NCI-H2196 (cell line): ENCODE measurements at regions not wholly inside any gene's neighbourhood (a gene's known extent, or its start where the extent isn't known, plus 50 kb on each side); places are given as distances from the start of the nearest gene placed in this dataset.

Experiments used
- DNase-seq: peaks from one replicate; lab custom pipeline; 2025; ENCODE audit not compliant: unreplicated experiment; lab: John Stamatoyannopoulos, UW

DNA sequence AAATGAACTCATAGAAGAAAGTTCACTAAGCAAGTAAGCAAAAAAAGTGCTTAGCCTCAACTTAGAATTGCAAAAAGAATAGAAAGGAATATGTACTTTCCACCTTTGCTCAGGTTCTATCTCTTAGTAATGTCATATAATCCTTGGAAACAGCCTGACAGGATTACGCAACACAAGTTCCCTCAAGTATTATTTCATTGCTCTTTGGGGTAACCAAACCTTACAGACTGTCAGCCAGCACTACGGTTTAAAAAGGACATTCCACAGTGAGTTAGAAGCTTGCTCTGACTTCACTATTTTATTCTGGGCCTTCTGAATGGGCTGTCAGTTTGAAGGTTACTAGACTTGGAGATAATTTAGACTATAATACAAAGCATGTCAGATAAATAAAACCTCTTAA is 264.0 kb downstream of the ATXN7L3B start:
- DNase-seq, result no peak

DNA sequence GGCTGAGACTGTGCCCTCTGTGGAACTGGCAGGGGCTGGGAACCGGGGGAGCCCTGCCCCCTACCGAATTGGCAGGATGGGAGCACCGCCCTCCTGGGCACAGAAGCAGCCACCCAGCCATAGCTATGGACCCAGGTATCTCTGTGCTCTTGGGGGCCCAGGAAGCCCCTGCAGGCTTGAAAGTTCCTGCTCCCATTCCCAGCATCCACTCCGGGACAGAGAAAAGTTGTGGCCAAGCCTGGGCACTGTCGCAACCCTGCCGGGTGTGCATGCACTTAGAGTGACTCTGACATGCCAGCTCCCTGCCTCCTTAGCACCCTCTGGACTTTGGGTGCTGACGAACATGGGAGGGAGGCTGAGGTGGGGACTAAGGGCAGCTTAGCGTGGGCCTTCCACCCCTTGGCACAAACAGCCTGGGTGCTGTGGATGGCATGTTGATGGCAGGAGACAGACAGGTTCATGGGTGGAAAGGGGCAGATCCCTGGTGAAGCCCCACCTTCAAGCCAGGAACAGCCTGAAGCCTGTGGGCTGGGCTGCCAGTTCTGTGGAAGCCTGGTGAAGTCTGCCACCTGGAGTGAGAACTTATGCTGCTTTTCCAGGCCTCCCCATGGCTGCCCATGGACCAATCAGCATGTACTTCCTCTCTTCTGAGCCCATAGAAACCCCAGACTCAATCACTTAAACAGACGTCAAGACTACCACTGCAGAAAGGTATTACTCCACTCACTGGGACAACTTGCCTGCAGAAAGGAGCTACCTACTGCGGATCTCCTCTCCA is 279.0 kb downstream of the ATXN7L3B start:
- no peak for DNase-seq

DNA sequence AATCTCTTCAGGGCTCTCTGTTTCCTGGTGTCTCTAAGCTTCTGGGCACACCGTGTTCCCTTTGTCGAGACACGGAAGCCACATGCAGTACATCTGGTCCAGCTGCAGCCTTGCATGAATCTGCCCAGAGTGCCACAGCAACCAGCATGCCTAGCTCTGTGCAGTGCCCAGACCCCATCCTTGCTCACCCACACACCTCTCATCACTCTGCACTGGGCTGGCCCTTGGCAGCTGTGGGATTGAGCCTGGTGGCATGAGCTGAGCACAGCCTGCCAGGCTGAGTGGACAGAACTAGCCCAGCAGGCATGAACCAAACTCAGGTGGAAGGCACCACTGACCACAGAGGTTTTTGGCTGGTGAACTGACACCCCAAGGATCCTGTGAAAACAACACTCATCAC is 279.9 kb downstream of the ATXN7L3B start:
- DNase-seq, result no peak

GRCh38 chr12:74818412-74818811 is 280.8 kb downstream of the ATXN7L3B start:
- DNase-seq, result no peak

- DNase-seq, result no peak
These were observed 282.7 kb downstream of the ATXN7L3B start for GRCh38 chr12:74820324-74820723.

- no peak for DNase-seq
These were observed 298.9 kb downstream of the ATXN7L3B start for GRCh38 chr12:74836567-74836966.

GRCh38 chr12:74846116-74846515 is 308.5 kb downstream of the ATXN7L3B start:
- DNase-seq, result no peak

DNA sequence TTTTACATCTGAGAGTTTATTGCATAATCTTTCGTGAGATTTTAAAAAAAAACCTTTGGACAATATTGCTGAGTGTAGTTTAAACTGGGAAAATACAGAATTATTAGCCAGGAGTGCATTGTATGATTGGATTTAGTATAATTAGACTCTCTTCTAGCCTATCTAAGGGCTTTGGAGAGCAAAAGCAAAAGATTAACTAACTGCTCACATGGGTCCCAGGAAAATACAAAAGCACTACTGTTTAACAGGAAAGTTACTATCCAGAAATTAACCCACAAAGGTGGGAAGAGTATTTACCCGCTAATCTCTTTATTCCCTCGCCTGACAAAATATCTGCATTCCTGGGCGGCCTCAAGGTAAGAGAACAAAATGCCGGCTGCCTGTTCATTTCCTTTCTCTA is 309.5 kb downstream of the ATXN7L3B start:
- no peak for DNase-seq

GRCh38 chr12:74848006-74848405 is 310.4 kb downstream of the ATXN7L3B start:
- DNase-seq, result no peak

DNA sequence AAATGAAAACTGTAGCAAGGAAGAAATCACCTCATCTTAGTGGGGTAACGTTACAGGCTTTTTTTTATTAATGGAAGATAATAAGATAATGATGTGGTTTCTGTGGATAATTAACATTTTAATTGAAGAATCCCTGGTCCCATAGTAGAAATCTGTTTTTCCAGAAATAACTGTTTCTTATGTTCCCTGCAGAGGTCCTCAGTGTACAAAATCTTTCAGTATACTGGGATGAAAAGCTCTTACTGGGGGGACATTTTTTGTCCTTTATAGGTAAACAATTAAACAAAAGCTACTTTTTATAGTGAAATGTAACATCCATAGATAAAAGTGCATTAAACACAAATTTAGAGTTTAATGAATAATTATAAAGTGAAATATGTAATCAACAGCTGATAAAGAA is 312.2 kb downstream of the ATXN7L3B start:
- no peak for DNase-seq

GRCh38 chr12:74871817-74872216 is 334.2 kb downstream of the ATXN7L3B start:
- DNase-seq, result no peak

GRCh38 chr12:74885775-74886174 is 323.9 kb downstream of the KCNC2 start:
- DNase-seq, result no peak

DNA sequence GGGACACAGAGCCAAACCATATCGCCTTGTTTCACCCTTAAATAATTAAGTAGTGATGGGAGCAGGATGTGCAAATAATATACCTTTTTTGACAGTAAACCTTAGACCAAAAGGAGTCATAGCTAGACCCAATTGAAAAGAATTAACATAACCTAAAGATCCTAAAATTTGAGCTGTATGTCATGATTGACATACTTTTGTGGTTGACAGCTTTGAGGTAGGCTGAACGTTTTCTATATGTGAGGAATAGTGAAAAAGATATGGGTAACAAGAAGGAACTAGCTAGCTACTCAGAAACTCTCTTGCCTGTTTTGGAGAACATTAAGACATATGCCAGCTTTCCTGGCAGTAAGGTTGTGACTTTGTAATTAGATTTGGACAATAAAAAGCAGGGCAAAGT is 320.6 kb downstream of the KCNC2 start:
- DNase-seq, result no peak

DNA sequence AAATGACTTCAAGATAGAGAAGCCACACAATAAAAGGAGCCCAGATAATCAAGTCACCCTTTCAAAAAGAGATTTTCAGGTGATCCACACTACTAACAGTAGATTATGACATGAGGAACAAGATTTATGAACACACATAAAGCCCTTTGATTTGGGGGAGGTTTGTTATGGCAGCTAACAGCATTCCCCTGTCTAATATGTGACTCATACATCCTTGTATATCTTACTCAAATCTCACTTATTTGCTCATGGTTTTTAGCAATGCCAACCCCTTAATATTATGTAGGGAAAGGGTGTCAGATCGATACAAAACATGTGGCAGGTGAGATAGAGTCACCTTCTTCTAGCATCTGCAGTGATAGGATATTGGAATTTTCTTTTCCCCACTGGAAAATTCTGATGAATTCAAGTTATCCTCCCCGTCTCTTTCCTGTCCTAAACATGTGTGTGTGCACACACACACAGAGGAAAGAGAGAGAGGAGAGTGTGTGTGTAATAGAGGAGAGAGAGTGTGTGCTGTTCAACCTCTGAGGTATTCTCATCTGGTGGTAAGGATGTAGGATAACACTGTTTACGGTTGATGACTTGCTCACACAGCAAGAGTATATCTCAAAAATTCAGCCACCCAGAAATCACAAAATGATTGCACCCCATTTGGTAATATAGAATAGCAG is 319.9 kb downstream of the KCNC2 start:
- no peak for DNase-seq

GRCh38 chr12:74890237-74890599 is 319.4 kb downstream of the KCNC2 start:
- no peak for DNase-seq

DNA sequence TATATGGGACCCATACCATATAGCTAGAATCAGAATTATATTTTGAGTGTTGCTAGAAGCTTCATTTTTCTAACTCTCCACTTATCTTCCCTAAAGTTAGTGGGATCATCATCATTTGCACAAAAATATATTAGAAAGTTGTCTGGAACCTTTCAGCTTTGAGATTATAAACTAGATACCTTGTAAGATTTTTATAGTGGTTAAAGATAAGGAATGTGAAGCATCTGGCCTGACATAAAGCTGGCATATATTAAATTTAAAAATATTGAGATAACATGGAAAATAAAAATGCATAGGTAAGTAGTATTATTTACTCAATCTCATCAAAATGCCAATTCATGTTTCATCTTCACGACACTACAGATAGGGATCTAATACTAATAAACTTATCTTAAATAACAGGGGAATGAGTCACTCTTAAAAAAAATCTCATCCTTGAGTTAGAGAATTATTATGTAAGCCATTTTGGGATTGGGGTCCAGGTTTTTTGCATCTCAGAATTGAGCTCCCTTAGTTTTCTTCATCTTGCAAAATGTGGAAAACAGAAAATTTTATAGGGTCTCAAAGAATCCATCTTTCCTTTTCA is 318.5 kb downstream of the KCNC2 start:
- no peak for DNase-seq

DNA sequence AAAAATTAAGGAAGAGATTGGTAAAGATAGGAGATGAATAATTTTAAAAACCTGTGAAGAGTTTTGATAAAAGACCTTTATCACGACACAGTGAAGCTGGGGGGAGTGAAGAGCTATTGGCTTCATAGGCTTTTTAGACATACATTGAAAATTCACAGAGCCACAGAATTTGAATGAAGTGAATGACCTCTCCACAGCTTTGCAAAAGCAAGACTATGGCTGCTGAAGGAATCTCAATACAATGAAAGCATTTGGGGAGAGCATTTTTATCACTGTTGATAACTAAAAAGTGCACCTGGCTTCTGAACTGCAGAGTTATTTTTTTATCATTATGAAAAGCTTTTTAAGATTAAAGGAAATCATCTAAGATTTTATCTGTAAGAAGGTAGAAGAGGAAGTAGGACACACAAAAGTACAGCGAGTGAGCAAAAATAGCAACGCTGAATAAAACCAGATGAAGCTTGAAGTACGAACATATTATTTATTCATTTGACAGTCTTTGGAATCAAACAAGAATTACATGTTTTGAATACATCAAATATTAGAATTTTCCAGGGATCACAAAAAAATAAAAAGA is 317.5 kb downstream of the KCNC2 start:
- no peak for DNase-seq

DNA sequence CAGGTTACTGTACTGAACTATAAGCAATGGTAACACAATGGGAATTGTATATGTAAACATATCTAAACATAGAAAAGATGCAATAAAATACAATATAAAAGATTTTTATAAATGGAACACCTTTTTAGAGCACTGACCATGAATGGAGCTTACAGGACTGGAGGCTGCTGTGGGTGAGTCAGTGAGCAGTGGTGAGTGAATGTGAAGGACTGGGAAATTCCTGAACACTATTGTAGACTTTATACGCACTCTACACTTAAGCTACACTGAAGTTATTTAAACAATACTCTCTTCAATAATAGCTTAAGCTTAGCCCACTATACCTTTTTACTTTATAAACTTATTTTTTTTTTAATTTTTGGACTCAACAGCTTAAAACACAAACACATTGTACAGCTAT is 313.5 kb downstream of the KCNC2 start:
- DNase-seq, result no peak

- no peak for DNase-seq
These were observed 312.0 kb downstream of the KCNC2 start for GRCh38 chr12:74897425-74898211.

DNA sequence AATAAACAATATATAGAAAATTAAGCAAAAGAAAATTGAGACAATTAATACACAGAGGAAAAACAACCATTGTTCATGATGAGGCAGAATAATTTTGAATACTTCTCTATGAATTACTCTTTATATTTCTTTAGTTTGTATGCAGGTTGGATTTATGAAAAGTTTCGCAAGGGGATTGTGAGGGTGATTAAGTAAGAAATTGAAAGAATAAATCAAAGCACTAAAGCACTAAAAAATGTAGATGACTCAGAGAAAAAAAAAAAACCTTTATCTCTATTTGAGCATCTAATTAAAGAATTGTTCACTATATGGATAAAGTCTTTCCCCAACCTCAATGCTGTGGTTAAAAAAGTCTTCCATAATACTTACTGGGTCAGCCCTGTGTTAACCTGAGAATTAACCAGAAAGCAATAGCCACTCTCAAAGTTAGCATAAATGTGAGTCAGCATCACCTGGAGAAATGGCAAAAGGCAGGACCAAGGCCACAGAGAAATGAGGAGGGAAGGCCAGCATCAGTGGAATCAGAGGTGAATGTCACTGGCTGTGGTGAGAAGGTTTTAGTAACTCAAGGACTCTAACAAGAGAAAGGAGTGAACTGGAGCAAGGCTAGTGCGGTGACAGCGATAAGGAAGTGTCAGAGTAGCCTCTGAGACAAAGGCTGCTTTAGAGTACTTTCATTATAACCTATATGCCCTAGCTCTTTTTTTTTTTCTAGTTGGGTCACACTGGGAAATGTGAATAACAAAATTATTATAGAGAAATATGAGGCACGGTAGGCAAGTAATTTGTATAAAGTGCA is 310.4 kb downstream of the KCNC2 start:
- no peak for DNase-seq
